A172 (cell line): ENCODE measurements at regions not wholly inside any gene's neighbourhood (a gene's known extent, or its start where the extent isn't known, plus 50 kb on each side); places are given as distances from the start of the nearest gene placed in this dataset.
"Not testable (repeated sequence)": the region's sequence is repeated elsewhere in the genome, so short reads cannot be mapped to it uniquely, and the experiment has no call there.

Experiments
- DNase-seq: peaks from one replicate; pipeline ENCODE4 v3.0.0-alpha.2; 2015; ENCODE audit warnings: low spot score

DNA sequence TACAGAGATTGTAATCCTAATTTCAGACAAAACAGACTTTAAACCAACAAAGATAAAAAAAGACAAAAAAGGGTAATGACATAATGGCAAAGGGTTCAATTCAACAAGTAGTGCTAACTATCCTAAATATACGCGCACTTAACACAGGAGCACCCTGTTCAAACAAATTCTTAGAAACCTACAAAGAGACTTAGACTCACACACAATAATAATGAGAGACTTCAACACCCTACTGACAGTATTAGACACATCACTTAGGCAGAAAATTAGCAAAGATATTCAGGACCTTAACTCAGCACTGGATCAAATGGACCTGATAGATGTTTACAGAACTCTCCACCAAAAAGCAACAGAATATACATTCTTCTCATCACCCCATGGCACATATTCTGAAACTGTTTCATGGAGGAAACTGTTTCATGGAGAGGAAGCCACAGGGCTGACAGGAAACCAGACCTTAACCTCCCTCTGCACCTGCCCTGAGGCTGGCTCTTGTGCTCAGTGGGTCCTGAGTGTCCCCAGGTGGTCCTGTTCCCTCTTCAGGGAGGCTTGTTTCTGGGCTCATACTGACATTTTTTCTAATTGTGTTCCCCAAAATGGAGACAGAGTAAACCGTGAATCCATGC lies 54.7 kb downstream of the OR4M2 start:
- DNase-seq = not testable (repeated sequence)

DNA sequence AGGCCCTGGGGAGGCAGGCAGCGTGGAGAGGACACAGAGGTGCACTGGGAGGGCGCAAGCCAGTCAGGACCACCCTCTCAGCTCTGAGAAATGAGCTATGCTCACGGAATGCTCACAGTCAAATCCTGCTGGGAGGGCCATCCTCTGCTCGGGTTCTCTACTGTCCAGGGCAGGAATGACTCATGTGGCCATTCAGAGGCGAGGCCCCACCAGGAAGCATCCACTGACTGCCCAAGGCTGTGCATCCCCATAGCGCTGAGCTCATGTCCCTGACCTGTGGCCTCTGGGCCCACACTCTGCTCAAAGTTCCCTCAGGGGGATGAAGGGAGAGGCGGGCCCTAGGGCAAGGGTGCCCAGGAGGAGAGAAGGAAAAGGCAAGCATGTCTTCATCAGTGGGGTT lies 57.2 kb downstream of the OR4M2 start:
- DNase-seq = not testable (repeated sequence)

DNA sequence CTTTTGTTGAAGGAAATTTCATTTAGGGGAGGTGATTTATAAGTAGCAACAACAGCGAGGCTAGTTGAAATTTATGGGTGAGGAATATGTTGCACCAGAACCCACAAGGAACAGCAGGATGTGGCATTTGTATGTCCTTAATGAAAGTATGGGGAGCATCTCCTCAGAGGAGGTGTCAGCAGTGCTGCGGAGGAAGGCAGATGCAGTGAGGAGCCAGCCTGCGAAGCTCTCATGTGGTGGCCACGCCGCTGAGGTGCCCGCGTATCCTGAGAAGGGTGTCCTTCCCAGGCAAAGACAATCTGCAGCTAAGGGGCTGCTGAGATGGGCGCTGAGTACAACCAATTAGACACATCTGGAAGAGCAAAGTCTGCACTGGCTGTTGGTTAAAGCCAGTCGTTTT lies 60.8 kb downstream of the OR4M2 start:
- not testable (repeated sequence) for DNase-seq

DNA sequence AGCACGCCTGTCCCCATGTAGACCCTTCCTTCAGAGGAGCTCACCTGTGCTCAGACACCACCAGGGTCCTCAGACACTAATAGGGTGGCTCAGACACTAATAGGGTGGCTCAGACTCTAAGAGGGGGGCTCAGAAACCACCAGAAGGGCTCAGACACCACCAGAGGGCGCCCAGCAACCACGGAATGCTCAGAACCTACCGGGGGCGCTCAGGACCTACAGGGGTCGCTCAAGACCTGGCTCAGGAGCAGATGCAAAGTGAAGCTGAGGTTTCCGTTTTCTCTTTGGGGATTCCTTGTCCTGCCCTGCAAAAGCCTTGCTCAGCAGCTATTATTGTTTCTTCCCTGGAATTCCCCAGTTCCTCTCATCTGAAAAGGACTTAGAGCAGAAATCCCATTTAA lies 67.8 kb downstream of the OR4M2 start:
- DNase-seq = not testable (repeated sequence)

DNA sequence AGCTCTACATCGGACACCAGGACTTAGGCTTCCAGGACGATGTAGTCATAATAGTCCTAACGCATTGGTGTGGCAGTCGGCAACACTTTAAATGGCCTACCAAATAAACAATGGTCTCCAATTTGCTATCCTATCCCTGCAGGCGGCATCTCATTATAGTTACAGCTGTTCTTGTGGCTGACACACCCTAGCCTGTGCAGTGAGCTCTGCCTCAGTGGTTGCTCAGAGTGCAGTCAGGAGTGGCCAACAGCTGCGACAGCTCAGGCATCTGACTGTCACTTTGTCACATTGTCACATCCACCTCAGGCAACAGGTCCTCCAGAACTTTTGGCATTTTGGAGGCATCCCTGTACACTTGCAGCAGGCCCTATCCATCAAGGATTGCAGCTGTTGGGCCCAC lies 77.9 kb downstream of the OR4M2 start:
- DNase-seq = not testable (repeated sequence)

DNA sequence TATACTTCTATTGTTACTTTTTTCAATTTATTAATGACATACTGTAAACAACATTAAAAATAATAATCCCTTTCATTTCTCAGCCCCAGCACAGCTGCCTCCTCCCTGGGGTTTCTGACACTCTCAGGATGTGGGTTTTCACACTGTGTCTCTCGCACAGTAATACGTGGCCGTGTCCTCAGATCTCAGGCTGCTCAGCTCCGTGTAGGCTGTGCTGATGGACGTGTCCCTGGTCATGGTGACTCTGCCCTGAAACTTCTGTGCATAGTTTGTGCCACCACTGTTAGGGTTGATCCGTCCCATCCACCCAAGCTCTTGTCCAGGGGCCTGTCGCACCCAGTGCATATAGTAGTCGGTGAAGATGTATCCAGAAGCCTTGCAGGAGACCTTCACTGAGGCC lies 80.0 kb downstream of the OR4M2 start:
- DNase-seq = not testable (repeated sequence)

DNA sequence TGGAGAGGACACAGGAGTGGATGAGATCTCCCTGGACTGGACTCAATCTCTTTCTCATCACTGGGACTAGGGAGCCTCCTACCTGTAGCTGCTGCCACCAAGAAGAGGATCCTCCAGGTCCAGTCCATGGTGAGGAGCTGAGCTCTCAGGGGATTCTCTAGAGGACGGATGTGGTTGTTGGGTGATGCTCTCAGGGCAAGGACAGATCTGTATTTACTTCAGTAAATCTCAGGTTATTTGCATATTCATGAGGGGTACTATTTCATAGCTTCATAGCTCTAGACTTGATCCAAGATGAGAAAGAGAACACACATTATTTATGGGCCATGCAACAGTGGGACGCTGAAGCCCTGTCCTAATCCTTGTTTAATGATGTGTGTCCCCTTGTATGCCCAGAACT lies 80.4 kb downstream of the OR4M2 start:
- not testable (repeated sequence) for DNase-seq

DNA sequence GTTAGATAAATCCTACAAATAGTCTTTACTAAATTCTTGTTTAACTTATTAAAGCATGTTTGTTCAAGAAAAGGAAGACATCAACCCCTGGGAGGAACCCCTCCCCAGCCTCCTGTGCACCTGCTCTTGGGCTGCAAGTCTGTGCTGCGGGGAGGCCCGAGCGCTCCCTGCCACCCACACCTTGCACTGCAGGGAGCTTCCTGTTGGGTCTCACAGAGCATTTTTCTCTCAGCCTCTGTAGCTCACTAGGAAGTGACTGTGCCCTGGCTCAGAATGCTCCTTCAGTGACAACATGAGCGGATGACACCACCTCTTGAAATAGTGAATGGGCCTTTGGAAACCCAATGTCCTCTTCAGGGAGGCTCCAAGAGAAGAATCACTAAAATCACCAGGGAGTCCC lies 81.1 kb downstream of the OR4M2 start:
- not testable (repeated sequence) for DNase-seq

DNA sequence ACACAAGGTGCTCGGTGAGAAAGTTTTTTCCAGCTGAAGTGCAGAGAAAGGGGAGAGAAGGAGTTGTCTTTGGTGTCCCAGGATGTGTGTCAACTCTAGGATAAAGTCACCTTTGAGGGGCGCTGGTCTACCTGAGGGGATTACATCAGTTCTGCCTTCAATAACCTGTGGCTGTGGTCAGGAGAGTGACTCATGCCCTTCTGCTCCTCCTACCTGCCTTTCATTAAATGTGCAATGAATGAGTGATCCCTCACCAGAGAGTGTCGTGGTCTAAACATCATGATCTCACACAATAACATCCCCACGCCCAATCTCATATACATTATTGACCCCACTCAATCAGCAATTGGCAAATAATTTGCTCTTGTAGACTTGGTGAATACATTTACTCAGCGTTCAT lies 83.4 kb downstream of the OR4M2 start:
- not testable (repeated sequence) for DNase-seq

DNA sequence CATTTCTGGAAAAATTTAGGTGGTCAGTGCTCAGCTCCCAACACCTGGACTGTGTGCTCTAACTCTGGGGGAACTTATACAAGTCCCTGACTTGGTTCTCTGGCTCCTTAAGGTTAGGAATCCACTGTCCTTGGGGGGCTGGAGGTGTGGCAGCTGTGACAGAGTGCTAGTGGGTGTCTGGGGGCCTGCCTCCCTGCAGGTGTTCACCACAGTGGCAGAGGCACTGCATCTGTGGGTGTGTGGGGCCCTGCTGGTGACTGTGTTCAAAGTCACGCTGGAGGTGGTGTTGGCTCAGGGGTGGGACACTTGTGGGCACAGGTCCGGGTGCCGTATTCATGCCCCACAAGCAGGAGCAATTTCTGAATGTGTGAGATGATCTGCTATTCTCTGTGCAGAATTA lies 87.2 kb downstream of the OR4M2 start:
- not testable (repeated sequence) for DNase-seq

DNA sequence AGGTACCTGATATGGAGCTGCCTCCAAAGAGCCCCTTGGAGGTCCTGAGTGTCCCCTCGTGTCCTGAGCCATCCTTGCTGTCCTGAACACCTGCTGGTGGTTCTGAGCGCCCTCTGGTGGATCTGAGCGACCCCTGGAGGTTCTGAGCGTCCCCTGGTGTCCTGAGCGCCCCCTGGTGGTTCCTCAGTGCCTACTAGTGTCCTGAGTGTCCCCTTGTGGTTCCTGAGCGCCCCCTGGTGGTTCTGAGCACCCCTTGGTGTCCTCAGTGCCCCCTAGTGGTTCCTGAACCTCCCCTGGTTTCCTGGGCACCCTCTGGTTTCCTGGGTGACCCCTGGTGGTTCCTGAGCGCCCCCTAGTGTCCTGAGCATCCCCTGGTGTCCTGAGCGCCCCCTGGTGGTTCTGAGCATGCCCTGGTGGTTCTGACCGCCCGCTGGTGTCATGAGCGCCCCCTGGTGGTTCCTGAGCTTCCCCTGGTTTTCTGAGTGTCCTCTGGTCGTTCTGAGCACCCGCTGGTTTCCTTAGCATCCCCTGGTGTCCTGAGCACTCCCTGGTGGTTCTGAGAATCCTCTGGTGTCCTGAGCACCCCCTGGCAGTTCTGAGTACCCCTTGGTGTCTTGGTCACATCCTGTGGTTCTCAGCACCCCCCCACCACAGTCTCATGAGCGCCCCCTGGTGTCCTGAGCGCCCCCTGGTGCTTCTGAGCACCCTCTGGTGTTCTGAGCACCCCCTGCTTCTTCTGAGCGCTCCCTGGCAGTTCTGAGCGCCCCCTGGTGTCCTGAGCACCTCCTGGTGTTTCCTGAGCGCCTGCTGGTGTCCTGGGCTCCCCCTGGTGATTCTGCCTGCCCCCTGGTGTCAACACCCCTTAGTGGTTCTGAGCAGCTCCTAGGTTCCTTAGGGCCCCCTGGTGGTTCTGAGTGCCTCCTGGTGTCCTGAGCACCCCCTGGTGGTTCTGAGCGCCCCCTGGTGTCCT lies 93.0 kb downstream of the OR4M2 start:
- not testable (repeated sequence) for DNase-seq

DNA sequence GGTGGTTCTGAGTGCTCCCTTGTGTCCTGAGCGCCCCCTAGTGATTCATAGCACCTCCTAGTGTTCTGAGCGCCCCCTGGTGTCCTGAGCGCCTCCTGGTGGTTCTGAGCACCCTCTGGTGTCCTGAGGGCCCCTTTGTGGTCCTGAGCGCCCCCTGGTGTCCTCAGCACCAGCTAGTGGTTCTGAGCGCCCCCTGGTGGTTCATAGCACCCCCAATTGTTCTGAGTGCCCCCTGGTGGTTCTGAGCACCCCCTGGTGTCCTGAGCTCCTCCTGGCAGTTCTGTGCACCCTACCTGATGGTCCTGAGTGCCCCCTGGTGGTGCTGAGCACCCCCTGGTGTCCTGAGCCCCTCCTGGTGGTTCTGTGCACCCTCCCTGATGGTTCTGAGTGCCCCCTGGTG lies 93.8 kb downstream of the OR4M2 start:
- not testable (repeated sequence) for DNase-seq

DNA sequence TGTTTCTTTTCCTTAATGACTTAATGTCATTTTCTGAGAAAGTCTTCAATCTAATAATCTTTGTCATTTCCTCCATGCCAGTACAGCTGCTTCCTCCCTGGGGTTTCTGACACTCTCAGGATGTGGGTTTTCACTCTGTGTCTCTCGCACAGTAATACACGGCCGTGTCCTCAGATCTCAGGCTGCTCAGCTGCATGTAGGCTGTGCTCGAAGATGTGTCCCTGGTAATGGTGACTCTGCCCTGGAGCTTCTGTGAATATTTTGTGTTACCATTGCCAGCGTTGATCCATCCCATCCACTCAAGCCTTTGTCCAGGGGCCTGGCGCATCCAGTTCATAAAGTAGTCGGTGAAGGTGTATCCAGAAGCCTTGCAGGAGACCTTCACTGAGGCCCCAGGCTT lies 97.6 kb downstream of the OR4M2 start:
- DNase-seq = not testable (repeated sequence)

DNA sequence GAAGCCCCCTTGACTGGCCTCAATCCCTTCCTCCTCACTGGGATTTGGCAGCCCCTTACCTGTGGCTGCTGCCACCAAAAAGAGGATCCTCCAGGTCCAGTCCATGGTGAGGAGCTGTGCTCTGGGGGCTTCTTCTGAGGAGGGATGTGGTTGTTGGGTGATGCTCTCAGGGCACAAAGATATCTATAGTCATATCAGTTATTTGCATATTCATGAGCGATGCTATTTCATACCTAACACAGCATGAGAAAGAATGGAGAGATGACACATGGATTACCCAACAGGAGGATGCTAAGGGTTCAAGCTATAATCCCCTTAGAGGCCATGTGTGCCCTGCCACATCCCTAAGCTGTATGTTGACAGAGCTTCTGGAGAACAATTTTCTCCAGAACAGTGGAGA lies 98.1 kb downstream of the OR4M2 start:
- not testable (repeated sequence) for DNase-seq

DNA sequence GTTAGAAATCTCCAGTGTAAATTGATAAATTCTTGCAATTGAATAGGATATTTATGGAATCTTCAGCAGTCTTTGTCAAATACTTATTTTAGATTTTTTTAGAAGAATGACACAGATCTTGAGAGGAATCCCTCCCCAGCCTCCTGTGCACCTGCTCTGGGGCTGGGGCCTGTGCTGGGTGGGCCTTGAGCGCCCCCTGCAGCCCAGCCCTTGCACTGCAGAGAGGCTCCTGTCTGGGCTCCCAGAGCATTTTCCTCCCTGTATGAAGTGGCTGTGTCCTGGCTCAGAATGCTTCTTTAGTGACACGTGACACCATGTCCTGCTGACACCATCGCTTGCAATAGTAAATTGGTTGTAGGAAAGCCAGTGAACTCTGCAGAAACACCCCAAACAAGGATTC lies 98.7 kb downstream of the OR4M2 start:
- not testable (repeated sequence) for DNase-seq

DNA sequence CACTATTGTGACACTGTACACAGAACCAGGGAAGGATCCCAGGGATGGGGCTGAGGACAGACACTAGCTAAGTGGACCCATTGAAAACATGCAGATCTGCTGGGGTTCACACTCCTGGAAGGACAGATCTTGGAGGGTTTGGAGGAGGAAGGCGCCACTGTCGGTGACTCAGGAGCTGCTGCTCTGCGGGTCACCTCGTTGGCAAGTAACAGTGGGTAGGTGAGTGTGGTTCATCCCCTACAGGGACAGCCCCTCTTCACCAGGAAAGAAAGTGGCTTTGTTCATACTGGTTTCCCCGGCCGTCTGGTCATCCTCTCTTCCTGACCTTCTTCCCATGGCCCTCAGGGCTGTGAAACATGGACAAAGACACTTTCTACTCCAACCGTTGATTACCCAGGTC lies 100.3 kb downstream of the OR4M2 start:
- not testable (repeated sequence) for DNase-seq

DNA sequence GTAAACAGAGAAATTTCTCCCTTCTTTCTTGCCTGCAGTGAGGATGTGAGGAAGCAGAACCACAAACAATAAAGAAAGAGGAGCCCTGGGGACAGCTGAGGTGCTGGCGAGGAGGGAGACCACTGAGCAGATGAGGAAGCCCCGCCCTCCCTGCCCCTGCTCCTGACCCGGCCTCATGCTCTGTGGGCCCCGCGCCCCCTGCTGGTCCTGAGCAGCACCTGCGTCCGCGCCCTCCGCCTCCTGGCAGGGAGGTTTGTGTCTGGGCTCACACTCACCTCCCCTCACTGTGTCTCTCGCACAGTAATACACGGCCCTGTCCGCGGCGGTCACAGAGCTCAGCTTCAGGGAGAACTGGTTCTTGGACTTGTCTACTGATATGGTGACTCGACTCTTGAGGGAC lies 104.4 kb downstream of the OR4M2 start:
- not testable (repeated sequence) for DNase-seq

DNA sequence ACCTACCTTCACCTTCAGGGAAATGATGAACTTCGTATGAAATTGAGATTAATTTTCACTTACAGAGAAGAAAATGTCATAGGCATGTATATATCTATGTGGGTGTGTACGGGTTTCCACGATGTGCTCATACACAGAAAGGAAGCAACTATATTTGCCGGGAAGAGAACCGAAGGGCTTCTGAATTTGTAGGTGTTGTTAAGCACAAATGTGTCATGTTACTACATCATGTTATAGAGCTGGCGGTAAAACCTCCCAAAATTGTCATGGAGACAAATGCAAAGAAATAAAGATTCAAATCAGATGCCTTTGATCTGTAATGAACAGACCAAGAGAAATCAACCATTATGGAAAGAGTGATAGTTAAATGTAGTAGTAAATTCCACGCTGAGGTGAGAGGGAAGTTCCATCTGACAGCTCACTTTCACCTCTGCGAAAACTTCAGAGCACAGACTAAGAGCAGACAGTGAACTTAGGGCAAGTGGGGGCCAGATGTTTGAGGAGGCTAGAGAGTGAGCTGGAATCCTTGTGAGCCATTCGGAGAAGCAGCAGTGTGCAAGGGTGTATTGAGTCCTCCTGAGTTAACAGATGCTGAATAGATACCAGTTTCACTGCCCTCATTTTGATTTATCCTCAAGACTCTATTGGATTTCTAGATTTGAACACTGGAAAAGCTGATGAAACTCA lies 106.7 kb downstream of the OR4M2 start:
- not testable (repeated sequence) for DNase-seq

DNA sequence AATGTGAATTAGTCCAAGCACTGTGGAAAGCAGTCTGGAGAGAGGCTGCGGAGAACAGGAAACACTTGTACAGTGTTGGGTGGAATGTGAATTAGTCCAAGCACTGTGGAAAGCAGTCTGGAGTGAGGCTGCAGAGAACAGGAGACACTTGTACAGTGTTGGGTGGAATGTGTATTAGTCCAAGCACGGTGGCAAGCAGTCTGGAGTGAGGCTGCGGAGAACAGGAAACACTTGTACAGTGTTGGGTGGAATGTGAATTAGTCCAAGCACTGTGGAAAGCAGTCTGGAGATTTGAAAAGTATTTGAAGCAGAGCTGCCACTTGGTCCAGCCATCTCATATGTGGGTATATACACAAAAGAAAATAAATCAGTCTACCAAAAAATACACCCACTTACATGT lies 111.5 kb downstream of the OR4M2 start:
- not testable (repeated sequence) for DNase-seq

DNA sequence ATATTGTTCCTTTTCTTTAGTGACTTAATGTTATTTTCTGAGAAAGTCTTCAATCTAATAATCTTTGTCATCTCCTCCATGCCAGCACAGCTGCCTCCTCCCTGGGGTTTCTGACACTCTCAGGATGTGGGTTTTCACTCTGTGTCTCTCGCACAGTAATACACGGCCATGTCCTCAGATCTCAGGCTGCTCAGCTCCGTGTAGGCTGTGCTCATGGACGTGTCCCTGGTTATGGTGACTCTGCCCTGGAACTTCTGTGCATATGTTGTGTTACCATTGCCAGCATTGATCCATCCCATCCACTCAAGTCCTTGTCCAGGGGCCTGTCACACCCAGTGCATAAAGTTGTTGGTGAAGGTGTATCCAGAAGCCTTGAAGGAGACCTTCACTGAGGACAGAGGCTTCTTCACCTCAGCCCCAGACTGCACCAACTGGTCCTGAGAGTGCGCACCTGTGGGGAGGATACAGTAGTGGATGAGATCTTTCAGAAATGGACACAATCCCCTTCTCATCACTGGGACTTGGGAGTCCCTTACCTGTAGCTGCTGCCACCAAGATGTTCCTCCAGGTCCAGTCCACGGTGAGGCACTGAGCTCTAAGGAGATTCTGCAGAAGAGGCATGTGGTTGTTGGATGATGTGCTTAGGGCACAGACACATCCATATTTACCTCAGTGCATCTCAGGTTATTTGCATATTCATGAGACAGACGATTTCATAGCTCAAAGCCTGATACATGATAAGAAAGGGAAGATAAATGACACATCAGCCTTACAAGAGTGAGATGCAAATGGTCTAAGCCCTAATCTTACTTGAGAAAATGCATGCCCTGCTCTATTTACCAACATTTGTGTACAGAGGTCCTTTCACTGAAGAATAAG lies 114.7 kb downstream of the OR4M2 start:
- DNase-seq = not testable (repeated sequence)

DNA sequence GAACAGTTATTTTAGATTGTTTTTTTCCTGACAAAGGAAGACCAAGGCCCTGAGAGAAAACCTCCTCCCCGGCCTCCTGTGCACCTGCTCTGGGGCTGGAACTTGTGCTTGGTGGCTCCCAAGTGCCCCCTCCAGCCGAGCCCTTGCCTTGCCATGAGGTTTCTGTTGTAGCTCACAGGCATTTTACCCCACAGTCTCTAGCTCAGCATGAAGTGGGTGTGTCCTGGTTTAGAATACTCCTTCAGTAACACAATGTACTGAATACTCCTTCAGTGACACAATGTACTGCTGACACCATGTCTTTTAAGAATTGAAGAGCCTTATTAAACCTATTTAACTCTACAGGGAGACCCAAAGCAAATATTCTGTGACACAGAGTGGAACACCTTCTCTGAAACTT lies 116.1 kb downstream of the OR4M2 start:
- not testable (repeated sequence) for DNase-seq
